Prostate gland (tissue), 2 donors: ENCODE measurements at regions not wholly inside any gene's neighbourhood (a gene's known extent, or its start where the extent isn't known, plus 50 kb on each side); places are given as distances from the start of the nearest gene placed in this dataset.

ENCODE experiments used
- POLR2A ChIP-seq: fragments of 450-650 bp; IDR thresholded peaks from one replicate; pipeline ENCODE4 v1.6.1; 2016; ENCODE audit warnings: antibody characterized with exemption, mild to moderate bottlenecking
- POLR2AphosphoS5 ChIP-seq: sonication (generic); formaldehyde crosslinking; IDR thresholded peaks from one replicate; pipeline ENCODE4 v1.6.1; 2017; ENCODE audit warnings: antibody characterized with exemption
- TF ChIP-seq, protein P1 (sequence below), 4 experiments: fragments of 200-600 bp in 2 of 4; fragments of 450-650 bp in 2 of 4; sonication (generic) in 2 of 4; IDR thresholded peaks; 1 replicate in 3 of 4; 2 replicates in 1 of 4; pipeline ENCODE4 v1.5.1; 2016 to 2019; ENCODE audit warnings: antibody characterized with exemption in 4 of 4, mild to moderate bottlenecking in 2 of 4, moderate library complexity in 2 of 4

DNA sequence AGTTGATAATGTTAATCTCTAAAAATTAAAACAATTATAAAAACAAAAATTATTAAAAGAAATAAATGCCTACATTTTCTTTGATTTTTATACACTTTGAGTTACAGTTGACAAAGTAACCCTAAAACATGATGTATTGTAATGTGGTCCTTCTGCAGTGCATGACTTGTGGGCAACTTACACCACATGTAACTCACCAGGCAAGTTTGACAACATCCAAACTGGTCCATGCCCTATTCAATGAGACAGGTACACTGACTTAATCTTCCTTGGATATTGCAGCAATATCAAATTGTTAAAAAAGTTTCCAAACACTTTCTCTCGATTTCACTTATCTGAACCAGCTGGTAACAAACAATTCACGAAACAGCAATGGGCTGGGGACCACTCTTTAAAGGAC is 81.5 kb downstream of the FTHL17 start:
- no peak for TF ChIP-seq POLR2AphosphoS5
- TF ChIP-seq, protein P1, sequence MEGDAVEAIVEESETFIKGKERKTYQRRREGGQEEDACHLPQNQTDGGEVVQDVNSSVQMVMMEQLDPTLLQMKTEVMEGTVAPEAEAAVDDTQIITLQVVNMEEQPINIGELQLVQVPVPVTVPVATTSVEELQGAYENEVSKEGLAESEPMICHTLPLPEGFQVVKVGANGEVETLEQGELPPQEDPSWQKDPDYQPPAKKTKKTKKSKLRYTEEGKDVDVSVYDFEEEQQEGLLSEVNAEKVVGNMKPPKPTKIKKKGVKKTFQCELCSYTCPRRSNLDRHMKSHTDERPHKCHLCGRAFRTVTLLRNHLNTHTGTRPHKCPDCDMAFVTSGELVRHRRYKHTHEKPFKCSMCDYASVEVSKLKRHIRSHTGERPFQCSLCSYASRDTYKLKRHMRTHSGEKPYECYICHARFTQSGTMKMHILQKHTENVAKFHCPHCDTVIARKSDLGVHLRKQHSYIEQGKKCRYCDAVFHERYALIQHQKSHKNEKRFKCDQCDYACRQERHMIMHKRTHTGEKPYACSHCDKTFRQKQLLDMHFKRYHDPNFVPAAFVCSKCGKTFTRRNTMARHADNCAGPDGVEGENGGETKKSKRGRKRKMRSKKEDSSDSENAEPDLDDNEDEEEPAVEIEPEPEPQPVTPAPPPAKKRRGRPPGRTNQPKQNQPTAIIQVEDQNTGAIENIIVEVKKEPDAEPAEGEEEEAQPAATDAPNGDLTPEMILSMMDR (IDR thresholded peaks at IDR 0.05), result no peak
- no peak for TF ChIP-seq POLR2A
